BLaER1 (cell line): ENCODE measurements at regions not wholly inside any gene's neighbourhood (a gene's known extent, or its start where the extent isn't known, plus 50 kb on each side); places are given as distances from the start of the nearest gene placed in this dataset.
"Not testable (repeated sequence)": the region's sequence is repeated elsewhere in the genome, so short reads cannot be mapped to it uniquely, and the experiment has no call there.

Experiments
- H3K27ac ChIP-seq: shearing (Covaris generic); formaldehyde crosslinking; 2 replicates; pipeline ENCODE4 v1.8.1; 2022
- H3K27me3 ChIP-seq: shearing (Covaris generic); formaldehyde crosslinking; 2 replicates; pipeline ENCODE4 v1.8.1; 2022
- H3K36me3 ChIP-seq: shearing (Covaris generic); formaldehyde crosslinking; 2 replicates; pipeline ENCODE4 v1.8.1; 2022
- H3K4me1 ChIP-seq: shearing (Covaris generic); formaldehyde crosslinking; 2 replicates; pipeline ENCODE4 v1.8.1; 2022
- H3K4me2 ChIP-seq: shearing (Covaris generic); formaldehyde crosslinking; 2 replicates; pipeline ENCODE4 v1.8.1; 2022
- H3K4me3 ChIP-seq: shearing (Covaris generic); formaldehyde crosslinking; 2 replicates; pipeline ENCODE4 v1.8.1; 2022
- H3K9ac ChIP-seq: shearing (Covaris generic); formaldehyde crosslinking; 2 replicates; pipeline ENCODE4 v1.8.1; 2022
- H3K9me3 ChIP-seq: shearing (Covaris generic); formaldehyde crosslinking; 2 replicates; pipeline ENCODE4 v1.8.1; 2022
- H4K20me1 ChIP-seq: shearing (Covaris generic); formaldehyde crosslinking; 2 replicates; pipeline ENCODE4 v1.8.1; 2022
- Cebpa-rat ChIP-seq: shearing (Covaris generic); IDR thresholded peaks from 2 replicates; pipeline ENCODE4 v1.8.1; 2022

GRCh38 chr11:89601263-89601662 lies 108.8 kb upstream of the TRIM77 start:
- not testable (repeated sequence) for H3K27me3 ChIP-seq, H3K36me3 ChIP-seq, H3K9me3 ChIP-seq, H3K4me3 ChIP-seq, H3K27ac ChIP-seq, H3K9ac ChIP-seq, H3K4me2 ChIP-seq, H3K4me1 ChIP-seq, H4K20me1 ChIP-seq

- Histone ChIP-seq H3K27me3 (no peaks in the 10 kb centered on the region), H3K4me3 (no peak overlapping the region), H3K4me1 (no peaks in the 10 kb centered on the region), H3K27ac (no peak overlapping the region), H3K4me2 (no peak overlapping the region), H3K9me3 (no peaks in the 10 kb centered on the region), H3K9ac (no peak overlapping the region), H3K36me3 (no peaks in the 10 kb centered on the region), H4K20me1 (no peaks in the 10 kb centered on the region)
- no peak for TF ChIP-seq Cebpa-rat
Observed at GRCh38 chr11:89604281-89604680, 105.8 kb upstream of the TRIM77 start.

- not testable (repeated sequence) for H4K20me1 ChIP-seq, H3K9me3 ChIP-seq, H3K4me1 ChIP-seq, H3K36me3 ChIP-seq, H3K9ac ChIP-seq, H3K27me3 ChIP-seq, H3K4me3 ChIP-seq, H3K27ac ChIP-seq, H3K4me2 ChIP-seq
Observed at GRCh38 chr11:89606845-89607244, 103.3 kb upstream of the TRIM77 start.

GRCh38 chr11:89607497-89607896 lies 102.6 kb upstream of the TRIM77 start:
- not testable (repeated sequence) for H4K20me1 ChIP-seq, H3K36me3 ChIP-seq, H3K4me2 ChIP-seq, H3K9ac ChIP-seq, H3K27me3 ChIP-seq, H3K27ac ChIP-seq, H3K4me1 ChIP-seq, H3K4me3 ChIP-seq, H3K9me3 ChIP-seq

GRCh38 chr11:89608234-89608966 lies 101.7 kb upstream of the TRIM77 start:
- Histone ChIP-seq H3K9me3 (no peaks in the 10 kb centered on the region), H3K4me1 (peaks cover 6% of the 10 kb centered on the region; the same call in 1 of the 2 replicates), H3K4me2 (no peak overlapping the region), H3K27me3 (no peaks in the 10 kb centered on the region), H3K4me3 (no peak overlapping the region), H3K27ac (no peak overlapping the region), H3K36me3 (no peaks in the 10 kb centered on the region), H3K9ac (no peak overlapping the region), H4K20me1 (no peaks in the 10 kb centered on the region)
- TF ChIP-seq Cebpa-rat: no peak

GRCh38 chr11:89612096-89612495 lies 98.0 kb upstream of the TRIM77 start:
- TF ChIP-seq Cebpa-rat: no peak
- H3K9ac ChIP-seq: no peak overlapping the region
- peak overlapping the region; percentile 21 for H3K4me2 ChIP-seq
- H3K27me3 ChIP-seq: no peaks in the 10 kb centered on the region
- H4K20me1 ChIP-seq: no peaks in the 10 kb centered on the region
- peaks cover 6% of the 10 kb centered on the region; the same call in 1 of the 2 replicates for H3K4me1 ChIP-seq
- no peak overlapping the region for H3K27ac ChIP-seq
- no peak overlapping the region for H3K4me3 ChIP-seq
- no peaks in the 10 kb centered on the region for H3K36me3 ChIP-seq
- H3K9me3 ChIP-seq: no peaks in the 10 kb centered on the region

GRCh38 chr11:89613911-89614310 lies 96.2 kb upstream of the TRIM77 start:
- H3K27me3 ChIP-seq: no peaks in the 10 kb centered on the region
- H3K36me3 ChIP-seq: no peaks in the 10 kb centered on the region
- H3K9ac ChIP-seq: no peak overlapping the region
- H3K4me3 ChIP-seq: no peak overlapping the region
- H3K27ac ChIP-seq: no peak overlapping the region
- no peaks in the 10 kb centered on the region for H3K9me3 ChIP-seq
- H3K4me2 ChIP-seq: no peak overlapping the region
- H3K4me1 ChIP-seq: peaks cover 6% of the 10 kb centered on the region; the same call in 1 of the 2 replicates
- TF ChIP-seq Cebpa-rat: no peak
- no peaks in the 10 kb centered on the region for H4K20me1 ChIP-seq

GRCh38 chr11:89614428-89614827 lies 95.7 kb upstream of the TRIM77 start:
- not testable (repeated sequence) for H3K36me3 ChIP-seq, H3K27me3 ChIP-seq, H4K20me1 ChIP-seq, H3K4me1 ChIP-seq, H3K4me3 ChIP-seq, H3K9ac ChIP-seq, H3K9me3 ChIP-seq, H3K4me2 ChIP-seq, H3K27ac ChIP-seq

- not testable (repeated sequence) for H3K36me3 ChIP-seq, H3K27me3 ChIP-seq, H3K27ac ChIP-seq, H3K9ac ChIP-seq, H4K20me1 ChIP-seq, H3K9me3 ChIP-seq, H3K4me1 ChIP-seq, H3K4me3 ChIP-seq, H3K4me2 ChIP-seq
Observed at GRCh38 chr11:89615642-89616041, 94.5 kb upstream of the TRIM77 start.

- not testable (repeated sequence) for H3K9me3 ChIP-seq
Observed at GRCh38 chr11:89616161-89616560, 93.9 kb upstream of the TRIM77 start.

GRCh38 chr11:89616999-89617602 lies 93.0 kb upstream of the TRIM77 start:
- not testable (repeated sequence) for H3K27me3 ChIP-seq, H4K20me1 ChIP-seq, H3K27ac ChIP-seq, H3K4me3 ChIP-seq, H3K9me3 ChIP-seq, H3K36me3 ChIP-seq, H3K4me1 ChIP-seq, H3K4me2 ChIP-seq, H3K9ac ChIP-seq

More at GRCh38 chr11:89616161-89616560, 93.9 kb upstream of the TRIM77 start:
- H3K27ac ChIP-seq, H3K36me3 ChIP-seq, H3K4me2 ChIP-seq, H4K20me1 ChIP-seq, H3K27me3 ChIP-seq, H3K4me1 ChIP-seq, H3K4me3 ChIP-seq, H3K9ac ChIP-seq: not testable (repeated sequence)

GRCh38 chr11:89620721-89621120 lies 89.4 kb upstream of the TRIM77 start:
- not testable (repeated sequence) for H3K27me3 ChIP-seq, H3K27ac ChIP-seq, H4K20me1 ChIP-seq, H3K4me3 ChIP-seq, H3K4me1 ChIP-seq, H3K36me3 ChIP-seq, H3K9me3 ChIP-seq, H3K4me2 ChIP-seq, H3K9ac ChIP-seq
